ENCODE measurements at regions not wholly inside any gene's neighbourhood (a gene's known extent, or its start where the extent isn't known, plus 50 kb on each side); places are given as distances from the start of the nearest gene placed in this dataset.

DNA sequence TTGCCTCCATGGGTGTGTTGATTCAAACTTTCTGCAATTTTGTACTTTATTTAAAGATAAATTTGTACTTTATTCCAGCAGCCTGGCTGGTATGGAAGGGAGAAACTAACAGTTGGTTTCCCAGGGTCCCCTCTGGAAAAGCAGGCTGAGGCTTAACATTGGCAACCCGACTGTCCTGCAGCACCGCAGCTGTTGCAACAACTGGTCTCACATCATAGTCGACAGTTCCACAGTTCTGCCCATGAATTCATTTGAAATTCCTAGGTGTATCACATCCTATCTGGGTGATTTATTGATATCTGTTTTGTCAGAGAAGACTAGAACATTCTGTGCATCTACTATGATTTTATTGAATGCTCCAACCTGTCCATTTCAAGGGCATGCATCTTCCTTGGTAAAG is 98.8 kb upstream of the GATB start:
- ATAC-seq (ENCODE audit: low read depth) (no peak), DNase-seq (no peak)
- Histone ChIP-seq H3K27ac (ENCODE audit: low read length in 2 of 2) (no peak overlapping the region), H3K4me2 (replicated peaks; ENCODE audit: low read depth, low read length, poor library complexity, severe bottlenecking) (no peak overlapping the region), H3K27me3 (replicated peaks in 1 of 4; ENCODE audit: control extremely low read depth in 1 of 4, control insufficient read depth in 3 of 4, insufficient read depth in 4 of 4, low read length in 3 of 4) (peaks cover 0 to 2% (median 0%) of the 10 kb centered on the region in 4 experiments), H3K79me2 (ENCODE audit: control insufficient read depth, insufficient read depth, low read length) (no peaks in the 10 kb centered on the region), H3K36me3 (replicated peaks in 1 of 2; ENCODE audit: control extremely low read depth in 1 of 2, control insufficient read depth in 1 of 2, extremely low read depth in 1 of 2, insufficient read depth in 2 of 2, low read length in 1 of 2) (no peaks in the 10 kb centered on the region), H3K9ac (ENCODE audit: low read length) (no peak overlapping the region), H2AFZ (ENCODE audit: insufficient read depth, low read depth, low read length, poor library complexity, severe bottlenecking) (no peak overlapping the region), H3K4me3 (ENCODE audit: control extremely low read depth in 1 of 5, extremely low read depth in 1 of 5, insufficient read depth in 1 of 5, low read depth in 2 of 5, low read length in 4 of 5) (no peak overlapping the region), H4K20me1 (ENCODE audit: control insufficient read depth, insufficient read depth, low read length, poor library complexity, severe bottlenecking) (no peaks in the 10 kb centered on the region), H3K4me1 (ENCODE audit: control insufficient read depth in 2 of 2, insufficient read depth in 2 of 2, low read length in 2 of 2) (no peaks in the 10 kb centered on the region), H3K9me3 (ENCODE audit: control extremely low read depth in 1 of 3, control insufficient read depth in 2 of 3, insufficient read depth in 1 of 3, low read length in 2 of 3) (no peaks in the 10 kb centered on the region)
- POLR2A ChIA-PET, result no interaction called here
- CTCF ChIA-PET, result no interaction called here
- no peaks in the 10 kb centered on the region for H3K4me1 Mint-ChIP-seq
- H3K27ac Mint-ChIP-seq, result no peak overlapping the region
- H3K4me3 Mint-ChIP-seq, result no peak overlapping the region
- TF ChIP-seq, protein P1, sequence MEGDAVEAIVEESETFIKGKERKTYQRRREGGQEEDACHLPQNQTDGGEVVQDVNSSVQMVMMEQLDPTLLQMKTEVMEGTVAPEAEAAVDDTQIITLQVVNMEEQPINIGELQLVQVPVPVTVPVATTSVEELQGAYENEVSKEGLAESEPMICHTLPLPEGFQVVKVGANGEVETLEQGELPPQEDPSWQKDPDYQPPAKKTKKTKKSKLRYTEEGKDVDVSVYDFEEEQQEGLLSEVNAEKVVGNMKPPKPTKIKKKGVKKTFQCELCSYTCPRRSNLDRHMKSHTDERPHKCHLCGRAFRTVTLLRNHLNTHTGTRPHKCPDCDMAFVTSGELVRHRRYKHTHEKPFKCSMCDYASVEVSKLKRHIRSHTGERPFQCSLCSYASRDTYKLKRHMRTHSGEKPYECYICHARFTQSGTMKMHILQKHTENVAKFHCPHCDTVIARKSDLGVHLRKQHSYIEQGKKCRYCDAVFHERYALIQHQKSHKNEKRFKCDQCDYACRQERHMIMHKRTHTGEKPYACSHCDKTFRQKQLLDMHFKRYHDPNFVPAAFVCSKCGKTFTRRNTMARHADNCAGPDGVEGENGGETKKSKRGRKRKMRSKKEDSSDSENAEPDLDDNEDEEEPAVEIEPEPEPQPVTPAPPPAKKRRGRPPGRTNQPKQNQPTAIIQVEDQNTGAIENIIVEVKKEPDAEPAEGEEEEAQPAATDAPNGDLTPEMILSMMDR (IDR thresholded peaks at IDR 0.05), result no peak
- TF ChIP-seq EZH2 (IDR thresholded peaks at IDR 0.05; ENCODE audit: borderline replicate concordance, insufficient read depth, low read depth, low read length, poor library complexity, severe bottlenecking), result no peak
- H3K9me3 Mint-ChIP-seq (ENCODE audit: insufficient read depth), result no peaks in the 10 kb centered on the region
- intact Hi-C loops (cut with micrococcal nuclease), result no loop called here
- WGBS (ENCODE audit: insufficient coverage), result 100% methylated on average over 1 of the region's 3 CpGs
- peaks cover 6% of the 10 kb centered on the region for H3K27me3 Mint-ChIP-seq

DNA sequence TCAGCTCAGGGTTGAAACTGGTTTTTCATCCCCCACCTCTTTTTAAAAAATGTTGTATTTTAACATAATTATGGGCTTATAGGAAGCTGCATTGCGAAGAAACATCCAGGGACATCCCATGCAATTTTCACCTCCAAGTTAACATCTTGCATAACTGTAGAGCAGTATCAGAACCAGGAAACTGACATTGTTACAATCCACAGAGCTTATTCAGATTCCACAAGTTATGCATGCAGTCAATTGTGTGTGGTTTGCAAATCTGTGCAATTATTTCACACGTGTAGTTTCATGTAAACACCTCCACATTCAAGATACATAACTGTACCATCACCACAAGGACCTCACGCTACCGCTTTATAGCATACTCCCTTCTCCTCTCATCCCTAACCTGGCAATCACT is 97.5 kb upstream of the GATB start:
- Histone ChIP-seq H3K4me3 (ENCODE audit: control extremely low read depth in 1 of 5, extremely low read depth in 1 of 5, insufficient read depth in 1 of 5, low read depth in 2 of 5, low read length in 4 of 5) (no peak overlapping the region), H3K79me2 (ENCODE audit: control insufficient read depth, insufficient read depth, low read length) (no peaks in the 10 kb centered on the region), H3K4me2 (replicated peaks; ENCODE audit: low read depth, low read length, poor library complexity, severe bottlenecking) (no peak overlapping the region), H3K27me3 (replicated peaks in 1 of 4; ENCODE audit: control extremely low read depth in 1 of 4, control insufficient read depth in 3 of 4, insufficient read depth in 4 of 4, low read length in 3 of 4) (peaks cover 0 to 2% (median 0%) of the 10 kb centered on the region in 4 experiments), H4K20me1 (ENCODE audit: control insufficient read depth, insufficient read depth, low read length, poor library complexity, severe bottlenecking) (no peaks in the 10 kb centered on the region), H3K9ac (ENCODE audit: low read length) (no peak overlapping the region), H2AFZ (ENCODE audit: insufficient read depth, low read depth, low read length, poor library complexity, severe bottlenecking) (no peak overlapping the region), H3K27ac (ENCODE audit: low read length in 2 of 2) (no peak overlapping the region), H3K36me3 (replicated peaks in 1 of 2; ENCODE audit: control extremely low read depth in 1 of 2, control insufficient read depth in 1 of 2, extremely low read depth in 1 of 2, insufficient read depth in 2 of 2, low read length in 1 of 2) (no peaks in the 10 kb centered on the region), H3K4me1 (ENCODE audit: control insufficient read depth in 2 of 2, insufficient read depth in 2 of 2, low read length in 2 of 2) (no peaks in the 10 kb centered on the region), H3K9me3 (ENCODE audit: control extremely low read depth in 1 of 3, control insufficient read depth in 2 of 3, insufficient read depth in 1 of 3, low read length in 2 of 3) (no peaks in the 10 kb centered on the region)
- intact Hi-C loops (cut with micrococcal nuclease), result no loop called here
- no peaks in the 10 kb centered on the region for H3K9me3 Mint-ChIP-seq (ENCODE audit: insufficient read depth)
- no peak overlapping the region for H3K4me3 Mint-ChIP-seq
- no CpG with 5 or more reads among the region's 4 CpGs for WGBS (ENCODE audit: insufficient coverage)
- CTCF ChIA-PET, result no interaction called here
- TF ChIP-seq, protein P1 (IDR thresholded peaks at IDR 0.05), result no peak
- TF ChIP-seq EZH2 (IDR thresholded peaks at IDR 0.05; ENCODE audit: borderline replicate concordance, insufficient read depth, low read depth, low read length, poor library complexity, severe bottlenecking), result no peak
- H3K27me3 Mint-ChIP-seq, result peaks cover 8% of the 10 kb centered on the region
- no peak overlapping the region for H3K27ac Mint-ChIP-seq
- ATAC-seq (ENCODE audit: low read depth), result no peak
- no peaks in the 10 kb centered on the region for H3K4me1 Mint-ChIP-seq
- POLR2A ChIA-PET, result no interaction called here
- no peak for DNase-seq

Data from B cell (primary cell).